Iris pigment epithelial cell (primary cell): ENCODE measurements at regions not wholly inside any gene's neighbourhood (a gene's known extent, or its start where the extent isn't known, plus 50 kb on each side); places are given as distances from the start of the nearest gene placed in this dataset.

Experiments used
- DNase-seq: peaks from one replicate; pipeline ENCODE4 v3.0.0-alpha.2; 2011; ENCODE audit warnings: low read depth

DNA sequence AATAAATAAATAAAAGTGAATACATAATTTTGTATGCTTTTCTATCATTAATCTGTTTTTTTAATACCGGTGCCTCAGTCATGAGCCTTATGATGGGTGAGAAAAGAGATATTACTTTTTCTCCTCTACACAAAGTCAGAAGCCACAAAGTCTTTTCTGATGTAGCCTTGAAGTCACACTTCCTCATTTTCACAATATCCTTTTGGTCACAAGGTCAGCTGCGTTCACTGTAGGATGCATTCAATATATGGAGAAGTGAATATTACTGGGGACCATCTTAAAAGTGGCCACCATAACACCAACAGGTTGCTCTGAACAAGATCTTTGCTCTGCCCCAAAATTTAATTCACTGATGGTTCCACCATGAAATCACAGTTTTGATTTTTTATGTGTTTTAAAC, 83.3 kb upstream of the TNR start:
- DNase-seq: no peak

DNA sequence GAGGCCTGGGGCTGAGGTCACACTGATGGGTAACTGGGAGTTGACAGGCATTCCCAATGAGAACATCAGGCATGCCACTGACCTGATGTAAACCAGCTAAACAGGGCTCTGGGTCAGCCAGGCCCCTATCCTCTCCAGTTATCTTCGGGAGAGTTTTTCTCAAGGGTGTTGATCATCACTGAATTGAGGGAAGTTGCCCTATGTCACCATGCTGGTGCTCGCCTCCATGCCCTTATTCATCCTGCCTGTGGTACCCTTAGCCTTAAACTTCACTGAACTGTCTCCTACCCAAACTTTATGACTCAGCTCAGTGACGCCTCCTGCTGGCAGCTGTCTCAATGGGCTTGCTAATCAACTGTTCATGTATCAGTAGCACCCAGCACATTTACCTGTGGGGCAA, 80.7 kb upstream of the TNR start:
- no peak for DNase-seq

DNA sequence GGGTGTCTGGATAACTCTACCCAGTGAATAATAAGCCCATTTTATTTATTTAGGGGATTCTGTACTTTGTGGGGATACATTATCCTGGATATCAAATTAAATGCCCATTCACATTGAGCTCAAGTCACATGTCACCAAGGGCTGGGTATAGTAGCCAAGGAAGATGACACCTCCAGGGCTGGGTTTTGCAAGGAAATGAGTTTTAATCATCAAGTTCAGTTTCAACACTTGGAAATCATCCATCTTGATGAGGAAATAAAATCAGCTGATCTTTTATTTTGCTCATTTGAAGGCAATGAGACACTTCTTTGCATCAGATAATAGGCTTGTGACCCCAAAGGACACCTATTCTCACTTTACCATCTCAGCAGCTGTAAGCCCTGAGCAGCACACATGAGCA, 80.0 kb upstream of the TNR start:
- peak; percentile 3 for DNase-seq

DNA sequence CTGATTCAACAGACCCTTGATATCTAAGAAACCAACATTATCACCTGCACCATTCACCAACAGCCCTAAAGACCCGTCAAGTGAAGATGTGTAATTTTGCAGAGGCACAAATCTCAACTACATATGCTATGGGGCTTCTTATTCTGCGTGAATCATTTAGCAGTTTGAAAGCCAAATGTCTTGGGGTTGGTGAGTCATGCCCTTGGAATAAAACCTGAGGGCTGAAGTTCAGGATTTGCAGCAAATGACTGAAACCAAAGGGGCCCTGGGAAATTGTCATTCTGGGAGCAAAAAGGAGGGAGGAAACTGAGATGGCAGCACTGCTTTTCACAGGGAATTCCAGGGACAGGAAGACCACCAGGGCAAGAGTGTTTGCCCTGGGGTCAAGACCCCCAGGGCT, 79.2 kb upstream of the TNR start:
- DNase-seq: peak; percentile 7

DNA sequence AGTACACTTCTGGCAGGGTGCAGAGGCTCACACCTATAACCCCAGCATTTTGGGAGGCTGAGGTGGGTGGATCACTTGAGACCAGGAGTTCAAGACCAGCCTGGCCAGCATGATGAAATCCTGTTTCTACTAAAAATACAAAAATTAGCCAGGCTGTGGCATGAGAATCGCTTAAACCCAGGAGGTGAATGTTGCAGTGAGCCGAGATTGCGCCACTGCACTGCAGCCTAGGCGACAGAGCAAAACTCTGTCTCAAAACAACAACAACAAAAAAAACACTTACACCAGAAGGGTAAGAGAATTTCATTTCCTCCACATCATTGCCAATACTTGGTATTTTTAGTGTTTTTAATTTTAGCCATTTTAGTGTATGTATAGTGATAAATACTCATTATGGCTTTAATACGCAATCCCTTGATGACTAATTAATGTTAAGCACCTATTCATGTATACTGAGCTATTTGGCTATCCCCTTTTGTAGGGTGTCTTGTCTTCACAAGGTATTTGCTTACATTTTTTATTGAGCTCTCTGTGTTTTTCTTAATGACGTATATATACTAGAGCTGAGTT, 77.1 kb upstream of the TNR start:
- no peak for DNase-seq

DNA sequence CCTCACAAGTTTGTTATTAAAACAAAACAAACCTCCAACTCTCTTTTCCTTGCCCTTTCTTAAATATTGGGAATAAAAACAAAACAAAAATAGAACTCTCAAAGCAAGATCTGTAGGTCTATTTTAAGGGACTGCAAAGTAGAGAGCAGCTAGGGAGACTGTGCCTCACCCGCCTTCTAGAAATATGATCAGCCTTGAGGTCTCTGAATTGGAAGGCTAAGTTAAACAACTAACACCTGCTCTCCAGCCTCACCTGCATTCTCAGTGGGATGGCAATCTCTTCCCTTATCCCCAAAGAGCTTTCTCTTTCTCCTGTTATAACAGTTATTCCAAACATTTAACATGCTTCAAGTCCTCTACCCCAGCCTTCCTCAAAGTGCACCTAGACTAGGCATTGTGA, 75.5 kb upstream of the TNR start:
- no peak for DNase-seq

DNA sequence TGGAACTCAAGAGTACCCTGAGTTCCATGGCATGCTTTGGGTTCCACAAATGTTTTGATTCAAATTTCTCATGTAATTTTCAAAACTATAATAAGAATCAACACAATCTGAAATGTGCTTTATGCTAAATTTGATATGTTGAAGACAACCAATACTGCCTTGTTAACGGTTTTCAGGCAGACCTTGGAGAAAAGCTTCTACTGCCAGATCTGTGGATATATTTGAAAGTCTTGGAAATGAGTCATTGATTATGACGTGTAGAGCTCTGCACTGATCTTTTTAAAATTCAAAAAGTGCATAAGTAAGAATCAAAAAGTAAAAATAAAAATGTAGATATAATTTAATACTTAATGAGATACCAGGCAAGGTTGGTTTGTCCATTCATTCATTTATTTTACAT, 74.0 kb upstream of the TNR start:
- no peak for DNase-seq

DNA sequence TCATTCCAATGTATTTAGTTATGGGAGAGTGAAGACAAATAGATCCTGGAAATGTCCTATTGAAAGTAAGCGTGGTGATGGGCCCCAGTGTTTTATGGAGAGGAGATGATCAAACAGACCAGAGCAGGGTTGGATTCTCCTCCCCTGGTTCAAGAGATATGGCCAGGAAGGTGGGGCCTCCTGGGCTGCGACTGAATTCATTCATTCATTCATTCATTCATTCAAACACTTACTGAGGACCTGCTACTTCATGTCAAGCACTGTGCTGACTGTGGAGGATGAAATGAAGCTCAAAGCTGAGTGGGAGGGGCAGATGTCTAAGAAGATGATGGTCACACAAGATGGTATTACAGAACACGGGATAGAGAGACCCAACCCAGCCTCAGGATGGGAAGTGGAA, 71.5 kb upstream of the TNR start:
- DNase-seq: no peak

DNA sequence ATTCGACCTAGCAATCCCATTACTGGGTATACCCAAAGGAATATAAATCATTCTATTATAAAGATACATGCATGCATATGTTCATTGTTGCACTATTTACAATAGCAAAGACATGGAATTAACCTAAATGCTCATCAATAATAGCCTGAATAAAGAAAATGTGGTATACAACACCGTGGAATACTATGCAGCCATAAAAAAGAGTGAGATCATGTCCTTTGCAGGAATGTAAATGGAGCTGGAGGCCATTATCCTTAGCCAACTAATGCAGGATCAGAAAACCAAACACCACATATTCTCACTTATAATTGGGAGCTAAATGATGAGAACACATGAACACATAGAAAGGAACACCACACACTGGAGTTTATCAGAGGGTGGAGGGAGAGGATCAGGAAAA, 69.5 kb upstream of the TNR start:
- DNase-seq: no peak

DNA sequence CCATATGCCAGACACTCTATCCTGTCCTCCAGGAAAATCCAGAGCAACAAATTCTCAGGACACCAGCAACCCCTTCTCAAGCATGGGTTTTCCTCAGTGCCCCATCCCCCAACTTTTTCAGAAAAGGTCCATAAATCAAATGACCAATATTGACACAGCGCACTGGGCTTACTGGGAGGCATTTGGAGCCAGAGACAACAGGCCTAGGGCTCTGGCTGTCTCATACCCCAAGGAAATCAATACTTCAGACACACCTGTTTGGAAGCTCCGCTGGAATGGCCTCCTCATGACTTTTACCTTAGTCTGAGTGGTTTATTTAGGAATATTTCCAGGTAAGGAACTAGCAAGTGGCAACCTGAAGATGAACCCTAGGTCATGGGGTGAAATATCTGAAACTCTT, 66.9 kb upstream of the TNR start:
- DNase-seq: no peak

DNA sequence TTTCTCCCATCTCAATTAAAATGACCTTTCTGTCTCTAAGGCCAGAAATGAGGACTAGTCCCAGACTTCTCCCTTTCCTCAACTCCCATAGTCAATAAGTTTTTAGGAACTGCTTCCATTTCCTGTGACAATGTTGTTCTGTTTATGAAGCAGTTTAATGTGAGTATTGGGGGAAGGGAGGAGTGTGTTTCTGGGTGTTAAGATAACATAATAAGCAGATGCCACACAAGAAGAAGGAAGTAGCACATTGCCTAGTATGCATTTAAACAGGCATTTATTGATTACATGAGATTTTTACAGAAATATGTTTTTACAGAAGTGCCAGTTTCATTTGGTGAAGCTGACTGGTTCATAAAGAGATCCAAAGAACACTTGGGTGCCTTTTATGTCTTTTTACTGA, 65.6 kb upstream of the TNR start:
- no peak for DNase-seq

DNA sequence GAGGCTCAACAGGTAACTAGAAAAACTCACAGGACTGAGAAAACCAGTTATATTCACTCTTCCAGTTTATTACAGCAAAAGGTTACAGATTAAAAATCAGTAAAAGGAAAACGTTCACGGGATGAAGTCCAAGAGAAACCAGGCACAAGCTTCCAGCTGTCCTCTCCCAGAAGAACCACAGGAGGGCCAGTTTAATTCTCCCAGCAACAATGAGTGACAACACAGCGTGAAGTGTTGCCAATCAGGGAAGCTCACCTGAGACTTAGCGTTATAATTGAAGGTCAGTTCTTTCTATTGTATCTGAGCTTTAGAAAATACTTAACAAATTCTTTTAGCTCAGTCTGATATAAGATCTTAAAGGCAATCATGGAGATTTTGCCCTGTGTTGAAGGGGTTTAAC, 65.2 kb upstream of the TNR start:
- no peak for DNase-seq

DNA sequence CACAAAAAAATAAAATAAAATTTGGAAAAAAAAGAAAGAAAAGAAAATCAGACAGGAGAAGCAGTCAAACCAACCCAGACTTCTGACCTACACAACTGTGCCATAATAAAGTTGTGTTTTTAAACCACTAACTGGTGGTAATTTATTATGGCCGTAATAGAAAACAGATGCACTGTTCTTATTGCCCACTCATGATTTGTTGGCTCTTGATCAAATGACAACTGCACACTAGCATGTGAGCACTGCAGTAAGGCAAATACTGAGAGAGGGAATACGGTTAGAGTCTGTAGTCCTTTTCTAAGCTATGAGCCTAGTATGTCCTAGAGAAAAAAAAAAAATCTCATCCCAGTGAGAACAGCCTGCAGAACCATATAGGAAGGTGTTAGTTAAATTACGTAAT, 61.2 kb upstream of the TNR start:
- DNase-seq: no peak

DNA sequence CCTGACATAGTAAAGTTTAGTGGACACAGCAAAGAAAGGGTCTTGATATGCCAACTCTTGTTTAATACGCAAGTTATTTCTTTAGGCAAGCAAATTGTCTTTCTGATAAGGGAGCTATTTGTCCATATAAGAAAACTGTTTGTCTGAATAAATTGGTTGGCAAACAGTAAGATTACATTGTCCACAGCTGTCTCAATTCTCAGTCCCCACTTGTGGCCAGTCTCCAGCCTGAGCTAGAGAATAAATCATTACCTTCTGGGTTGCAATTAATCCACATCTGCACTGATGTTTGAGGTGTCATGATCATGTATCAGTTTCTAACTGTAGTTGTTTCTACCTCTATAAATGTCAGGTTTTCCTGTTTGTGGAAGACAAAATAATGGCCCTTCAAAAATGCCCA, 60.0 kb upstream of the TNR start:
- DNase-seq: no peak

DNA sequence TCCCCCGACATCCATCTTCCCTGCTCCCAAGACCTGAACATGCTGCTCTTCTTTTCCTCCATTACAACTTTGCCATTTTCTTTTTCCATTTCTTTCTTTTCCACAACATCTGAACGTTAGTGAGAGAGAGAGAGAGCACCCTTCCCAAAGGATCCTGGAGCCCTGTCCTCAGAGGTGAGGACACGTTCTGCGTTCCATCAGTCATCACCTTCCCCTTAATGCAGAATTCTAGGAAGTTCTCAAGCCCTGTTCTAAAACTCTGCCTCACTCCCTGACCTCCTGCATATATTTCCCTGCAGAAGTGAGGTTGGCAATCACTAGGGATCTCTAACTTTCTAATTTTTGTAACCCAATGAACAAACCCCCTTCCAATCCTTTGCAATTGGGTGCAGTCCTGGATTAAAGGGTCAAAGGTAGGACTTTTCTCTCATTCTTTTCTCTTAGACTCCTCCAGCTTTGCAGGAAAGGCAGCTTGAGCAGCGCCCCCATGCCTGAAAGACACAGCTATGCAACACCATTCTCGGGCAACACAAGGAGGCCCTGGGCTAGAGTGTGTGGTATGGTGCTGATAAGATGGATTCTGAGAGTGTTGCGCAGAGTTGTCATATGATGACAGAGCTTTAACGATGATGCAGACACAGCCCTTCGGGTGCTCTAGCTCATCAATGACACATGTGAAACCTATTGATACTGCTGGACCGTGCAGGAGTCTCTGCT, 59.2 kb upstream of the TNR start:
- no peak for DNase-seq

DNA sequence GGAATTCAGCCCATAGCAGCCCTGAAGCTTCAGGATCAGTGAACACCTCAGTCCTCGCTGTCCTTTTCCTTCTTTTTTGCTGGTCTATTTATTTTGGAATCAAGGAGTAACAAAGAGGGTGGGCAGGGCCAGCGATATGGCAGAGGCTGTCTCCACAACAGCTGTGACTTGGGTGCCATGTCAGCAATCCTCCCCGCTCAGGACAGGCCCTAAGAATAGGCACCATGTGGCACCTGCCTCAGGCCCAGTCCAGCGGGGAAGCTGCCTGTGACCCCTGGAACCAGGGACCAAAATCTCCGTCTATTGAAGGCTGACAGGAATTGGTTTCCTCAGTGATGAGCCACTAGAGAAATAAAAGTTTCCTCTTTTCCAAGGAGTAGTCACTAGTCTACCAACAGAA, 58.6 kb upstream of the TNR start:
- DNase-seq: no peak

DNA sequence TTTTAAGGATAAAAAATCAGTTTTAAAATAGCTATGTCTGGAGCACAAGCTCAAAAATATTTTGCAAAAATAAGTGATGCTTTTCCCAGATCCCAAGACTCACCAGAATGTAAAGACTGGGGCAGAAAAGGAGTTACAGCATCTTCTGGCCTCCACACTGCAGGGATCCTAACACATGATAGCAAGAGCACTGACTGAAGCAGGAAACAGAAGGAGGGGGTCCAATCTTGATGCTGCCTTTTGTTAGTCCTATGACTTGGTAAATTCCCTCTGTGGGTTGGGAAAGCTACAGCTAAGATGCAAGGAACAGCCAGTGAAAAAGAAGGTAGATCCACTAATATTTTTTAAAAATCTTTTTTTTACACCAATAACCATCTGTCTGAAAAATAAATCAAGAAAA, 54.2 kb upstream of the TNR start:
- DNase-seq: no peak

DNA sequence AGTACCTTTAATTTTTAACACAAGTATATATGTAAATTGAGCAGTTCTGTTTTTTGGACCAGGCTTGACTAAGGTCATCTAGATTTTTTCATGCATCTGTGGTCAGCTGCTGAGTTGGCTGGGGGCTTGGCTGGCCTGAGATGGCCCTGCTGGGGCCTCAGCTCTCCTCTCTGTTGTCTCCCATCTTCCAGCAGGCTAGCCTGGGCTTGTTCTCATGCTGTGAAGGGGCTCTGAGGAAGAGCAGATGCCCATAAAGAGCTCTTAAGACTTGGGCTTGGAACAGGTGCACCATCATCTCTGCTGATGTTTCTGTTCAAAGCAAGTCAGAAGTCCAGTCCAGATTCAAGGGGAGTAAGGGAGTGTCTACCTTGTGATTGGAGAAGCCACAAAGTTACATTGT, 51.2 kb upstream of the TNR start:
- DNase-seq: no peak

DNA sequence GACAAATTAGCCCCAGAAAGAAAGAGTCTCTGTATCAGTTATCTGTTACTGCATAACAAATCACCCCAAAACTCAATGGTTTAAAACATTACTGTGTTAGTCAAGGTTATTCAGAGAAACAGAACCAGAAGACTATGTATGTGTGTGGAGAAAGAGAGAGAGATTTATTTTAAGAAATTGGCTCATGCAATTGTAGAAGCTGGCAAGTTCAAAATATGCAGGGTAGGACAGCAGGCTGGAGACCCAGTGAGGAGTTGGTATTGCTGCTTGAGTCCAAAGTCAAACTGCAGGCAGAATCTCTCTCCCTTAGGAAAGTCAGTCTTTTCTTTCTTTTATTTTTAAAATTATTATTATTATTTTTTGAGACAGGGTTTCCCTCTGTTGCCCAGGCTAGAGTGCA, 50.2 kb upstream of the TNR start:
- no peak for DNase-seq
